ENCODE measurements at regions not wholly inside any gene's neighbourhood (a gene's known extent, or its start where the extent isn't known, plus 50 kb on each side); places are given as distances from the start of the nearest gene placed in this dataset.

DNA sequence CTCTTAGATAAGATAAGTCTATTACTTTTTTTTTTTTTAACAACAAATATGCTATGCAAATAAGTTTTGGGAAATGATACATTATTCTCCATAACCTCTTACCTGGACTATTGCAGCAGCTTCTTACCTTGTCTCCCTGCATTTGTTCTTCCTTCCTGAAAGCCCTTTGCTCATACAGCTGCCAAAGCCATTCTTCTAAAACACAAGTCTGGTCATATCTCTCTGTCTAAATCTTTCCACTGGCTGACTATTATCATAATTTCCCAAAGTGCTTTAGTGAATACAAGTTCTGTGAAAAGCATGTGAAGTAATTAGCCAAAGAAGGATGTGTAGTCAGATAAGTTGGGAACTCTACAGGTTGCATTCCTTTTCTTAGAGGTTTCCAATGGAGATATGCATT is 115.4 kb upstream of the CNTLN start:
- TF ChIP-seq CTCF (IDR thresholded peaks at IDR 0.05; ENCODE audit: poor library complexity, severe bottlenecking): no peak
- no peak for TF ChIP-seq REST (IDR thresholded peaks at IDR 0.05; ENCODE audit: borderline replicate concordance)
- no peak for TF ChIP-seq EP300 (conservative IDR thresholded peaks at IDR 0.05; ENCODE audit: poor library complexity, severe bottlenecking)
- TF ChIP-seq TAF1 (IDR thresholded peaks at IDR 0.05; ENCODE audit: low read depth): no peak
- TF ChIP-seq POLR2AphosphoS5 (IDR thresholded peaks at IDR 0.05): no peak
- no peak for TF ChIP-seq RAD21 (conservative IDR thresholded peaks at IDR 0.05)
